A549 (cell line): ENCODE measurements at regions not wholly inside any gene's neighbourhood (a gene's known extent, or its start where the extent isn't known, plus 50 kb on each side); places are given as distances from the start of the nearest gene placed in this dataset.

Source experiments
- POLR2A ChIP-seq: IDR thresholded peaks from 2 replicates; pipeline ENCODE4 v1.6.1; 2012; ENCODE audit warnings: mild to moderate bottlenecking, low read length
- RNF2 ChIP-seq: fragments of 200-600 bp; sonication (generic); IDR thresholded peaks from 2 replicates; pipeline ENCODE4 v1.6.1; 2016; ENCODE audit warnings: low read depth, mild to moderate bottlenecking, antibody characterized with exemption, moderate library complexity, borderline replicate concordance
- SMC3 ChIP-seq: fragments of >200 bp; sonication (Bioruptor Twin); formaldehyde crosslinking; IDR thresholded peaks from 3 replicates; pipeline ENCODE4 v1.6.1; 2018; ENCODE audit warnings: inconsistent platforms

DNA sequence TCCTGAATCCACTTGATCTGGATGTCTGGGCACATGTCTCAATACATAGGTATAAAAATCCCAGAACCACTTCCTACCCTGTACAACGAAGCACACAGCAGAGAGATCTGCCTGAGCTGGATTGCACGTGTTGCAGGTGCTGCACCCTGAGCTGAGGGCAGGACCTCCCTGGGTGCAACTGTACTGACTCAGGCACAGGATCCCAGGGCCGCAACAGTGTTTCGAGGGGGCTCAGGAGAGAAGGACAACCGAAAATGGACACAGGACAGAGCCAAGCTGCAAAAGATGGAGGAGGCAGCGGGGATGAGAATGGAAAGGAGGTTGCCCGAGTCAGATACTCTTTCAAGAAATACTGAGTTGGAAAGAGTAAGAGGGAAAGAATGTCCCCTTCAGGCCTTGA is 354.1 kb downstream of the EIPR1 start:
- TF ChIP-seq POLR2A: no peak
- TF ChIP-seq SMC3: no peak
- no peak for TF ChIP-seq RNF2
